GM12878 (cell line): ENCODE measurements at regions not wholly inside any gene's neighbourhood (a gene's known extent, or its start where the extent isn't known, plus 50 kb on each side); places are given as distances from the start of the nearest gene placed in this dataset.

ENCODE experiments used
- ATAC-seq: fragments of 200-7000 bp; cut with Tn5 transposase; 3 replicates; pipeline ENCODE4 v1.9.1; 2020; ENCODE audit warnings: mild to moderate bottlenecking, moderate library complexity
- BruUV-seq: library from RNA; stranded (reverse); fragments of 400-500 nt; replicated peaks from 2 replicates; lab custom pipeline; 2021; lab: Mats Ljungman, UMichigan
- CTCF ChIA-PET: fragments of 300-600 bp; sonication (Branson Sonifier 250); formaldehyde crosslinking; extraction: SDS; loops from one replicate; lab custom pipeline; 2021; ENCODE audit warnings: inconsistent platforms; lab: Yijun Ruan, JAX
- POLR2A ChIA-PET: fragments of 350-600 bp; formaldehyde crosslinking; extraction: SDS; loops from one replicate; lab custom pipeline; 2021; ENCODE audit warnings: inconsistent platforms; lab: Charles Lee
- RAD21 ChIA-PET: fragments of 300-600 bp; sonication (Branson Sonifier 250); formaldehyde crosslinking; loops from one replicate; lab custom pipeline; 2023; ENCODE audit warnings: antibody characterized with exemption; ENCODE audit not compliant: unreplicated experiment; lab: Charles Lee
- SMC1A ChIA-PET: fragments of 300-600 bp; sonication (Branson Sonifier 250); formaldehyde crosslinking; loops from one replicate; lab custom pipeline; 2023; ENCODE audit not compliant: unreplicated experiment, uncharacterized antibody; lab: Charles Lee
- DNase-seq: peaks from one replicate; pipeline ENCODE4 v3.0.0-alpha.2; 2011; ENCODE audit warnings: low read depth, low spot score
- FAIRE-seq: peaks from 3 replicates; lab custom pipeline; 2011; peaks lifted over from hg19 to GRCh38; lab: Jason Lieb, UNC
- H2AFZ ChIP-seq: 2 replicates; pipeline ENCODE4 v1.6.0; 2011; ENCODE audit warnings: low read depth, low read length, control low read depth; ENCODE audit not compliant: control insufficient read depth
- H3K27ac ChIP-seq: 2 replicates; pipeline ENCODE4 v1.5.1; 2011; ENCODE audit warnings: control low read depth; ENCODE audit not compliant: control insufficient read depth, insufficient read depth
- H3K27me3 ChIP-seq, 2 experiments: replicated peaks in 1 of 2; 2 replicates each; pipeline versions ENCODE4 v1.6.0 to v1.6.1; 2011; ENCODE audit warnings: low read length in 1 of 2; ENCODE audit not compliant: control insufficient read depth in 2 of 2, insufficient read depth in 2 of 2
- H3K36me3 ChIP-seq, 2 experiments: 2 replicates each; pipeline ENCODE4 v1.5.1; 2011; ENCODE audit warnings: low read length in 1 of 2; ENCODE audit not compliant: control insufficient read depth in 2 of 2, insufficient read depth in 2 of 2
- H3K4me1 ChIP-seq: 2 replicates; pipeline ENCODE4 v1.6.1; 2011; ENCODE audit warnings: mild to moderate bottlenecking, low read length, moderate library complexity, mixed read lengths; ENCODE audit not compliant: control insufficient read depth, insufficient read depth
- H3K4me2 ChIP-seq: 2 replicates; pipeline ENCODE4 v1.6.0; 2011; ENCODE audit warnings: control low read depth; ENCODE audit not compliant: control insufficient read depth, insufficient read depth
- H3K4me3 ChIP-seq: fragments of 200-600 bp; sonication (generic); 2 replicates; pipeline ENCODE4 v1.5.1; 2016
- H3K79me2 ChIP-seq: 2 replicates; pipeline ENCODE4 v1.6.0; 2011; ENCODE audit warnings: low read length; ENCODE audit not compliant: control insufficient read depth, insufficient read depth
- H3K9ac ChIP-seq: 2 replicates; pipeline ENCODE4 v1.8.0; 2011; ENCODE audit warnings: low read length, control low read depth, mixed read lengths; ENCODE audit not compliant: control insufficient read depth, insufficient read depth
- H3K9me3 ChIP-seq: replicated peaks from 3 replicates; pipeline ENCODE4 v1.5.1; 2011; ENCODE audit warnings: mild to moderate bottlenecking, low read length; ENCODE audit not compliant: control insufficient read depth, insufficient read depth
- H4K20me1 ChIP-seq: 2 replicates; pipeline ENCODE4 v1.6.0; 2011; ENCODE audit not compliant: control insufficient read depth, insufficient read depth
- ATF7 ChIP-seq: fragments of 450-650 bp; IDR thresholded peaks from 2 replicates; pipeline ENCODE4 v1.6.1; 2016; ENCODE audit warnings: low read depth, mild to moderate bottlenecking
- MYB ChIP-seq: fragments of 150-350 bp; IDR thresholded peaks from 2 replicates; pipeline ENCODE4 v1.6.1; 2014; ENCODE audit warnings: mild to moderate bottlenecking, low read depth, low read length, borderline replicate concordance
- NFIC ChIP-seq: IDR thresholded peaks from 2 replicates; pipeline ENCODE4 v1.6.1; 2012; ENCODE audit warnings: low read depth, mild to moderate bottlenecking, inconsistent platforms, low read length, moderate library complexity
- SREBF1 ChIP-seq: IDR thresholded peaks from 2 replicates; pipeline ENCODE4 v1.6.1; 2012; ENCODE audit warnings: mild to moderate bottlenecking, low read length
- TBL1XR1 ChIP-seq: IDR thresholded peaks from 2 replicates; pipeline ENCODE4 v1.6.1; 2012; ENCODE audit warnings: low read depth, low read length, improper control_type of control experiment
- WGBS: methylation state at CpG from one replicate; pipeline ENCODE4 v1.1.6; 2016; ENCODE audit warnings: low lambda C conversion rate; ENCODE audit not compliant: insufficient replicate concordance, insufficient coverage; ENCODE audit errors: missing lambda C conversion rate; 5-methylcytosine and 5-hydroxymethylcytosine counted together
- in situ Hi-C: fragments of 300-500 bp; cut with MboI; formaldehyde crosslinking; loops from 9 replicates; pipeline ENCODE4 v1.14.3; 2018; ENCODE audit warnings: mixed read lengths
- intact Hi-C: fragments of 100-400 bp; cut with micrococcal nuclease; formaldehyde crosslinking; loops from one replicate; pipeline ENCODE4 v1.14.2; 2022; ENCODE audit not compliant: unreplicated experiment

- no peaks in the 10 kb centered on the region for H3K27me3 ChIP-seq
- H4K20me1 ChIP-seq: no peaks in the 10 kb centered on the region
- H2AFZ ChIP-seq: no peak overlapping the region
- no peaks in the 10 kb centered on the region for H3K4me1 ChIP-seq
- ChIA-PET RAD21 (no interaction called here), CTCF (no interaction called here), POLR2A (no interaction called here), SMC1A (no interaction called here)
- no peak overlapping the region for H3K4me2 ChIP-seq
- H3K9me3 ChIP-seq: no peaks in the 10 kb centered on the region
- H3K4me3 ChIP-seq: no peak overlapping the region
- no peak overlapping the region for H3K9ac ChIP-seq
- ATAC-seq (no peak), FAIRE-seq (no peak), DNase-seq (no peak)
- intact Hi-C loops (no loop called here), in situ Hi-C loops (no loop called here)
- no peaks in the 10 kb centered on the region for H3K36me3 ChIP-seq
- WGBS: 10% methylated on average over 4 of the region's 4 CpGs
- H3K27ac ChIP-seq: no peak overlapping the region
- H3K79me2 ChIP-seq: no peaks in the 10 kb centered on the region
- no TSS peak for BruUV-seq
- 0 out of 2 replicates have a peak, but pooled peaks have one; percentile 42 for TF ChIP-seq ATF7
- TF ChIP-seq SREBF1: no peak
Observed at GRCh38 chr9:23559522-23559921, 266.5 kb downstream of the ELAVL2 start.

- Histone ChIP-seq H4K20me1 (no peaks in the 10 kb centered on the region), H3K4me1 (no peaks in the 10 kb centered on the region), H3K27ac (no peak overlapping the region), H3K4me3 (no peak overlapping the region), H3K36me3 (no peaks in the 10 kb centered on the region), H3K4me2 (no peak overlapping the region), H3K9ac (no peak overlapping the region), H2AFZ (no peak overlapping the region), H3K79me2 (no peaks in the 10 kb centered on the region), H3K27me3 (no peaks in the 10 kb centered on the region), H3K9me3 (no peaks in the 10 kb centered on the region)
- WGBS: 6% methylated on average over 3 of the region's 3 CpGs
- in situ Hi-C loops: no loop called here
- SMC1A ChIA-PET: interaction anchor here (1.1 kb wide), 1 partner anchor 38 kb away, joined by 3 read pairs; no protein-coding TSS in a partner anchor
- ATAC-seq: no peak
- no peak for DNase-seq
- intact Hi-C loops: no loop called here
- CTCF ChIA-PET: interaction anchor here (0.7 kb wide), 1 partner anchor 17 kb away, joined by 3 read pairs; no protein-coding TSS in a partner anchor
- RAD21 ChIA-PET: no interaction called here
- POLR2A ChIA-PET: no interaction called here
- BruUV-seq: no TSS peak
- peak; percentile 95 for FAIRE-seq
- no peak for TF ChIP-seq TBL1XR1
- TF ChIP-seq NFIC: no peak
- TF ChIP-seq MYB: no peak
Observed at GRCh38 chr9:23563517-23563916, 262.5 kb downstream of the ELAVL2 start.
